CD8-positive, alpha-beta memory T cell (primary cell): ENCODE measurements at regions not wholly inside any gene's neighbourhood (a gene's known extent, or its start where the extent isn't known, plus 50 kb on each side); places are given as distances from the start of the nearest gene placed in this dataset.
"Not testable (repeated sequence)": the region's sequence is repeated elsewhere in the genome, so short reads cannot be mapped to it uniquely, and the experiment has no call there.

Experiments
- CTCF ChIA-PET: fragments of 350-600 bp; sonication (Branson Sonifier 250); formaldehyde crosslinking; loops from one replicate; lab custom pipeline; 2021; ENCODE audit warnings: antibody characterized with exemption; lab: Charles Lee
- POLR2A ChIA-PET: fragments of 350-600 bp; sonication (Branson Sonifier 250); formaldehyde crosslinking; loops from one replicate; lab custom pipeline; 2021; ENCODE audit warnings: antibody characterized with exemption; lab: Charles Lee
- DNase-seq, 5 donors: peaks; one replicate each; pipeline versions ENCODE4 v3.0.0 to v3.0.0-alpha.2; 2020 to 2022; ENCODE audit warnings: mixed read lengths in 1 of 5
- H3K27ac ChIP-seq: one replicate; pipeline ENCODE4 v1.7.0; 2013; ENCODE audit warnings: low read depth, mild to moderate bottlenecking, low read length, moderate library complexity
- H3K27me3 ChIP-seq: 2 replicates; pipeline ENCODE4 v1.7.0; 2013; ENCODE audit warnings: low read length, mild to moderate bottlenecking; ENCODE audit not compliant: insufficient read depth, poor library complexity, severe bottlenecking
- H3K36me3 ChIP-seq: 2 replicates; pipeline ENCODE4 v1.7.0; 2013; ENCODE audit warnings: mild to moderate bottlenecking, low read length, moderate library complexity; ENCODE audit not compliant: insufficient read depth
- H3K4me1 ChIP-seq: 2 replicates; pipeline ENCODE4 v1.7.0; 2013; ENCODE audit warnings: mild to moderate bottlenecking, low read length, moderate library complexity; ENCODE audit not compliant: insufficient read depth
- H3K4me3 ChIP-seq: 2 replicates; pipeline ENCODE4 v1.7.0; 2013; ENCODE audit warnings: mild to moderate bottlenecking, low read length
- H3K9me3 ChIP-seq: 2 replicates; pipeline ENCODE4 v1.7.0; 2013; ENCODE audit warnings: mild to moderate bottlenecking, low read length
- H3K27ac Mint-ChIP-seq, 8 donors: one replicate each; pipeline ENCODE4 v1.8.0; 2020 to 2021; ENCODE audit warnings: mixed read lengths in 8 of 8, mild to moderate bottlenecking in 6 of 8, inconsistent platforms in 3 of 8, moderate library complexity in 3 of 8
- H3K27me3 Mint-ChIP-seq, 2 donors: one replicate each; pipeline ENCODE4 v1.8.0; 2020 to 2021; ENCODE audit warnings: mixed read lengths in 2 of 2, mild to moderate bottlenecking in 1 of 2, moderate library complexity in 1 of 2
- H3K36me3 Mint-ChIP-seq, 3 donors: one replicate each; pipeline ENCODE4 v1.8.0; 2020 to 2021; ENCODE audit warnings: mixed read lengths in 3 of 3, inconsistent platforms in 1 of 3, mild to moderate bottlenecking in 1 of 3
- H3K4me1 Mint-ChIP-seq, 3 donors: one replicate each; pipeline ENCODE4 v1.8.0; 2020 to 2021; ENCODE audit warnings: mixed read lengths in 3 of 3, inconsistent platforms in 1 of 3, mild to moderate bottlenecking in 1 of 3
- H3K4me3 Mint-ChIP-seq, 7 donors: one replicate each; pipeline ENCODE4 v1.8.0; 2020 to 2021; ENCODE audit warnings: mixed read lengths in 7 of 7, mild to moderate bottlenecking in 6 of 7, moderate library complexity in 4 of 7, inconsistent platforms in 2 of 7
- H3K9me3 Mint-ChIP-seq, 5 donors: one replicate each; pipeline ENCODE4 v1.8.0; 2020 to 2022; ENCODE audit warnings: mixed read lengths in 5 of 5, mild to moderate bottlenecking in 3 of 5, moderate library complexity in 2 of 5, inconsistent platforms in 1 of 5

DNA sequence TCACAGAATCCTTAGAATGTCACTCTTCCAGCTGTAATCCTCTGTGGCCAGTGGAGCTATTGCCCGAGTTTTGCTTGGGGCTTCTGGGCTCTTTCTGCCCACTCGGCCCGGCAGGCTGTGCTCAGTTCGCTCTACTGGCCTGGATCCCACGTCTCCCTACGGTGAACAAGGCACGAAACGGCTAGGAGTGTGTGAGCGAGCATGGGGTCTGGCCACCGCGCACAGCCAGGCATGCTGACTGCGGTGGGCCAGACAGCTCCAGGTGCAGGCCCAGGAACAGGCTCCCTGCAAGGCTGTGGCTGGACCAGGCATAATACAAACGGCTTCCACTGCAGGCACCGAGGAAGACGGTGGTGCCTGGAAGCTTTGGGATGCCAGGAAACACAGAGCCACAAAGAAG lies 2035.5 kb upstream of the ACO1 start:
- H3K4me3 Mint-ChIP-seq = no peak overlapping the region
- no peaks in the 10 kb centered on the region for H3K27me3 Mint-ChIP-seq
- H3K27ac Mint-ChIP-seq = no peak overlapping the region
- Histone ChIP-seq H3K4me1 (no peaks in the 10 kb centered on the region), H3K36me3 (no peaks in the 10 kb centered on the region), H3K4me3 (no peak overlapping the region), H3K27ac (no peak overlapping the region), H3K9me3 (no peaks in the 10 kb centered on the region), H3K27me3 (no peaks in the 10 kb centered on the region)
- peaks cover 2 to 12% (median 8%) of the 10 kb centered on the region in 5 donors for H3K9me3 Mint-ChIP-seq
- ChIA-PET POLR2A (no interaction called here), CTCF (no interaction called here)
- no peaks in the 10 kb centered on the region for H3K36me3 Mint-ChIP-seq
- no peaks in the 10 kb centered on the region for H3K4me1 Mint-ChIP-seq
- DNase-seq = no peak

DNA sequence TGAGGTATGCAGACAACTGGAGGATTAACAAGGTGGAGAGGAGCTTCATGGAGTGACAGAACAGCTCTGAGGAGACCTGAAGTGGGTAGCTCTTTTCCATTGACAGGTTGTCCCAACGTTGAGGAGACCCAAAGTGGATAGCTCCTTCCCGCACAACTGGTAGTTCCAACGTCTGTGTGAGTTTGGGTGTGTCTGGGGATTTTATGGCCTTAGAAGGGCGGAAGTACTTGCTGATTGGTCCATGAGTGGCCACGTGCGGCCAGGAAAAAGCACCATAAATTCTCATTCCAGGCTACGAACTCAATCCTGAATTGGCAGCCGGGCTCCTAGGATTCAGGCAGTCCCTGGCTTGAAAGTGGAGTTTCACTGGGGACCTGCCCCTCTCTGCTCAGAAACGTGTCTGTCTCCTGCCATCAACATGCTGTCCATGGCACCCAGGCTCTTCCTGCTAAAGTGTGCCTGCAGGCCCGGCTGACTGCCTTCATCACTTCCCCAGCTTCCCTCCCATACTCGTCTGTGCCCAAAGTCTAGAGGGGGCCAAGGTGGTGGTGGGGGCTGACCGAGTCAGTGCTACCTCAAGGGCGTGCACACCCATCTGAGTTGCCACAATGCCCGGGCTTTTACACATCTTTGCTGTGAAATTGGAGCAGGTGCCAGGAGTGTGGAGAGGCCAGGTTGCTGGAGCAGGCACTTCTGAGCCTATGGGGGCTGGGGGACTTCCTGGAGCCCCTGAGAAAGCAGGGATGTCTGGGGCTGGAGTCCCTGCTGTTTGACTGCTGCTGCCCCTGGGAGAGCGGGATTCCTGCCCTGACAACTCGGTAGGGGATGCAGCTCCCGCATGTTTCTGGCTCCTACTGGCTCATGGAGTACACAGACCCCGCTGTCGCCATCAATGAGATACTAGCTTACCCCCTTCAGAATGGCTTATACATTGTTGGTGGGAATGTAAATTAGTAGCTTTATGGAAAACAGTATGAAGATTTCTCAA lies 2034.6 kb upstream of the ACO1 start:
- POLR2A ChIA-PET = no interaction called here
- Mint-ChIP-seq H3K27ac (no peak overlapping the region), H3K4me3 (no peak overlapping the region), H3K9me3 (peaks cover 2 to 11% (median 8%) of the 10 kb centered on the region in 5 donors), H3K36me3 (no peaks in the 10 kb centered on the region), H3K27me3 (no peaks in the 10 kb centered on the region), H3K4me1 (no peaks in the 10 kb centered on the region)
- no peaks in the 10 kb centered on the region for H3K4me1 ChIP-seq
- CTCF ChIA-PET = no interaction called here
- H3K27ac ChIP-seq = no peak overlapping the region
- no peaks in the 10 kb centered on the region for H3K9me3 ChIP-seq
- DNase-seq = no peak
- no peak overlapping the region for H3K4me3 ChIP-seq
- no peaks in the 10 kb centered on the region for H3K27me3 ChIP-seq
- H3K36me3 ChIP-seq = no peaks in the 10 kb centered on the region

DNA sequence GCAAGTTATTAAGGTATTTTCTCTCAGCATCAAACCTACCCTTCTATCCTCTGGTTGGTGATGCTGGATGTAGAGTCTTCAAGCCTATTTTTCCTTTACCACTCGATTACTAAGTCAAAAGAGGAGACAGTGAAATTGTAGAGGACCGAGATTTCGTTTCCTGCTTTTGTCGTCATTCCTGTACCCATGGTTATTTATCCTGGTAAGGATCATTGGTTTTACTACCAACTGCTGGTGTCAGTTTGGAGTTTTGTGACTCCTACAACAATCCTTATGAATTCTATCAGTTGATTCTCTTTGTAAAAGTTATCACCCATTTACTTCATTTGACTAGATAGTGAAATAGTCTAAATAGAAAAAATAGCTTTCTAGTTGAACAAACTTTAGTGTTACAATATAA lies 2028.2 kb upstream of the ACO1 start:
- Mint-ChIP-seq H3K36me3 (no peaks in the 10 kb centered on the region), H3K4me3 (no peak overlapping the region), H3K27me3 (no peaks in the 10 kb centered on the region), H3K4me1 (no peaks in the 10 kb centered on the region), H3K27ac (no peak overlapping the region), H3K9me3 (peaks cover 0 to 4% (median 0%) of the 10 kb centered on the region in 5 donors)
- H3K4me1 ChIP-seq = no peaks in the 10 kb centered on the region
- no peak for DNase-seq
- H3K9me3 ChIP-seq = no peaks in the 10 kb centered on the region
- H3K4me3 ChIP-seq = no peak overlapping the region
- H3K27me3 ChIP-seq = no peaks in the 10 kb centered on the region
- ChIA-PET POLR2A (no interaction called here), CTCF (no interaction called here)
- no peaks in the 10 kb centered on the region for H3K36me3 ChIP-seq
- H3K27ac ChIP-seq = no peak overlapping the region

DNA sequence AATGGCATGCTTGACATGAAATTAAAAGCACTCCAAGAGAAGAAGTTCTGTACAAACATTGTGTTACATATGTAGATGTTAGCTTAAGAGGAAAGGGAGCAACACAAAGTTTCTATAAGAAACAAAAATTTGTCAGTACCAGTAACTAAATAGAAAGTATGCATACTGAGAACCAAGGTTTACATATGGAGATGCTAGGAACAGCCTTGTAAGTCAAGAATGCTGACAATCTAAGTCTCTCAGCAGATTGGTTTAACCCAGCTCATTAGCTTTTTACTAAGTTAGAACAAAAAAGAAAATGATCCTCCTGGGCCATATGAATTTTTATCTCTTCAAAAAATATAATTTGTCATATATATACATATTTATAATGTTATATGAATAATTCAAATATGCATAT lies 2022.1 kb upstream of the ACO1 start:
- Mint-ChIP-seq H3K4me1 (no peaks in the 10 kb centered on the region), H3K27me3 (no peaks in the 10 kb centered on the region), H3K4me3 (no peak overlapping the region), H3K27ac (no peak overlapping the region), H3K9me3 (peaks cover 0 to 5% (median 0%) of the 10 kb centered on the region in 5 donors), H3K36me3 (no peaks in the 10 kb centered on the region)
- Histone ChIP-seq H3K36me3 (no peaks in the 10 kb centered on the region), H3K9me3 (no peaks in the 10 kb centered on the region), H3K4me1 (no peaks in the 10 kb centered on the region), H3K4me3 (no peak overlapping the region), H3K27ac (no peak overlapping the region), H3K27me3 (no peaks in the 10 kb centered on the region)
- ChIA-PET POLR2A (no interaction called here), CTCF (no interaction called here)
- no peak for DNase-seq

DNA sequence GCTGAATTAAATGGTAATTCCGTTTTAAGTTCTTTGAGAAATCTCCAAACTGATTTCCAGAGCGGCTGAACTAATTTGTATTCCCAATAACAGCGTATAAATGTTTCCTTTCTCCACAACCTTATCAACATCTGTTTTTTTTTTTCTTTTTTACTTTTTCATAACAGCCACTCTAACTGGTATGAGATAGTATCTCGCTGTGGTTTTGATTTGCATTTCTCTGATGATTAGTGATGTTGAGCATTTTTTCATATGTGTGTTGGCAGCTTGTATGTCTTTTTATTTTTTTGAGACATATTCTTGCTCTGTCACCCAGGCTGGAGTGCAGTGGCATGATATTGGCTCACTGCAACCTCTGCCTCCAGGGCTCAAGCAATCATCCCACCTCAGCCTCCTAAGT lies 2018.3 kb upstream of the ACO1 start:
- H3K27ac Mint-ChIP-seq, H3K36me3 ChIP-seq, H3K4me1 ChIP-seq, H3K4me1 Mint-ChIP-seq, H3K27me3 Mint-ChIP-seq, CTCF ChIA-PET, H3K9me3 Mint-ChIP-seq, H3K36me3 Mint-ChIP-seq, H3K4me3 ChIP-seq, H3K4me3 Mint-ChIP-seq, H3K9me3 ChIP-seq, H3K27ac ChIP-seq, POLR2A ChIA-PET, DNase-seq, H3K27me3 ChIP-seq: not testable (repeated sequence)

DNA sequence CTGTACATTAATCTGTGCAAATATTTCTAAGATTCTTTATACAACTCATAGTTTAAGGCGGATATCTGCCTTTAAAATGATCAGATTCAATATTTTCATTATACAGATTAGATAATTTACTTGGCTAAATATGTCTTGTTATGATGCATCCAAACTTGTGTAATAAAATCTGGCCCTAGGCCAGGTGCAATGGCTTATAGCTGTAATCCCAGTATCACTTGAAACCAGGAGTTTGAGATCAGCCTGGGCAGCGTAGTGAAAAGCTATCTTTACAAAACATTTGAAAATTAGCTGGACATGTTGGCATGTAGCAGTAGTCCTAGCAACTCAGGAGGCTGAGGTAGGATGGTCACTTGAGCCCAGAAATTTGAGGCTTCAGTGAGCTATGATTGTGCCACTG lies 2002.2 kb upstream of the ACO1 start:
- H3K27ac Mint-ChIP-seq = no peak overlapping the region
- CTCF ChIA-PET = no interaction called here
- no peaks in the 10 kb centered on the region for H3K4me1 ChIP-seq
- no peak overlapping the region for H3K4me3 Mint-ChIP-seq
- H3K27me3 Mint-ChIP-seq = no peaks in the 10 kb centered on the region
- DNase-seq = no peak
- POLR2A ChIA-PET = no interaction called here
- H3K4me3 ChIP-seq = no peak overlapping the region
- peaks cover 0 to 5% (median 2%) of the 10 kb centered on the region in 5 donors for H3K9me3 Mint-ChIP-seq
- no peaks in the 10 kb centered on the region for H3K27me3 ChIP-seq
- no peaks in the 10 kb centered on the region for H3K9me3 ChIP-seq
- H3K36me3 ChIP-seq = no peaks in the 10 kb centered on the region
- H3K4me1 Mint-ChIP-seq = no peaks in the 10 kb centered on the region
- H3K27ac ChIP-seq = no peak overlapping the region
- no peaks in the 10 kb centered on the region for H3K36me3 Mint-ChIP-seq

DNA sequence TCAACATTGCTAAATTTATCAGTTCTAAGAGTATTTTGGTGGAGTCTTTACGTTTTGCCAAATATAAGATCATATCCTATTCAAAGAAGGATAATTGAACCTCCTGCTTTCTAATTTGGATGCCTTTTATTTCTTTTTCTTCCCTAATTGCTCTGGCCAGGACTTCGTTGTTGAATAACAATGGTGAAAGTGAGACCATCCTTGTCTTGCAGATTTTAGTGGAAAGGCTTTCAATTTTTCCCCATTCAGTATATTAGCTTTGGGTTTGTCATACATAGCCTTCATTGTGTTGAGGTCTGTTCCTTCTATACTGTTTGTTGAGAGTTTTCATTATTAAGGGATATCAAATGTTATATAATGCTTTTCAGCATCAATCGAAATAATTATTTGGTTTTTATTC lies 1974.2 kb upstream of the ACO1 start:
- Histone ChIP-seq H3K36me3 (no peaks in the 10 kb centered on the region), H3K4me3 (no peak overlapping the region), H3K9me3 (no peaks in the 10 kb centered on the region), H3K27me3 (no peaks in the 10 kb centered on the region), H3K27ac (no peak overlapping the region), H3K4me1 (no peaks in the 10 kb centered on the region)
- Mint-ChIP-seq H3K4me3 (no peak overlapping the region), H3K36me3 (no peaks in the 10 kb centered on the region), H3K4me1 (no peaks in the 10 kb centered on the region), H3K9me3 (peaks cover 12 to 30% (median 20%) of the 10 kb centered on the region in 5 donors), H3K27ac (no peak overlapping the region), H3K27me3 (no peaks in the 10 kb centered on the region)
- no peak for DNase-seq
- ChIA-PET POLR2A (no interaction called here), CTCF (no interaction called here)

DNA sequence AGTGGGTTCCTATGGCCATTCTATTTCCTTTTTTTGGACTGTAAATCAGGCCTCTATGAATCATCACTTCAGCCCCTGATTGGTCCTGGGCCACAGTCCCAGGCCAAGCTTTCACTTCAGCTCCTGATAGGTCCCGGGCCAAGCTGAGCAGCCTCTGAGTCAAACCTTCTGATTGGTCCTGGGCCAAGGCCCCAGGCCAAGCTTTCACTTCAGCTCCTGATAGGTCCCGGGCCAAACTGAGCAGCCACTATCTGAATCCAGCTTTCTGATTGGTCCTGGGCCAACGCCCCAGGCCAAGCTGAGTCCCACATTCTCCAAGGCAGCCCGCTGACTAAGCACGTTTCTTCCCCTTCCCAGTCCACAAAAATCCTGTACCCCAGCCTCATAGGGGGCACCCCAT lies 1972.9 kb upstream of the ACO1 start:
- no peak overlapping the region for H3K4me3 Mint-ChIP-seq
- POLR2A ChIA-PET = no interaction called here
- CTCF ChIA-PET = no interaction called here
- Histone ChIP-seq H3K4me3 (no peak overlapping the region), H3K4me1 (no peaks in the 10 kb centered on the region), H3K27me3 (no peaks in the 10 kb centered on the region), H3K27ac (no peak overlapping the region), H3K9me3 (no peaks in the 10 kb centered on the region), H3K36me3 (no peaks in the 10 kb centered on the region)
- H3K27me3 Mint-ChIP-seq = no peaks in the 10 kb centered on the region
- H3K9me3 Mint-ChIP-seq = peaks cover 12 to 34% (median 20%) of the 10 kb centered on the region in 5 donors
- no peak for DNase-seq
- no peaks in the 10 kb centered on the region for H3K4me1 Mint-ChIP-seq
- H3K27ac Mint-ChIP-seq = no peak overlapping the region
- H3K36me3 Mint-ChIP-seq = no peaks in the 10 kb centered on the region
